MM.1S (cell line): ENCODE measurements at regions not wholly inside any gene's neighbourhood (a gene's known extent, or its start where the extent isn't known, plus 50 kb on each side); places are given as distances from the start of the nearest gene placed in this dataset.

Source experiments
- EZH2 ChIP-seq: fragments of 300-600 bp; sonication (generic); optimal IDR thresholded peaks from 2 replicates; pipeline ENCODE3; 2017; ENCODE audit warnings: low read depth, mild to moderate bottlenecking, antibody characterized with exemption, low read length, mixed read lengths
- TF ChIP-seq, protein P1 (sequence below): fragments of 300-600 bp; sonication (generic); IDR thresholded peaks from 2 replicates; pipeline ENCODE4 v1.5.1; 2016; ENCODE audit warnings: antibody characterized with exemption, low read length, mixed read lengths

DNA sequence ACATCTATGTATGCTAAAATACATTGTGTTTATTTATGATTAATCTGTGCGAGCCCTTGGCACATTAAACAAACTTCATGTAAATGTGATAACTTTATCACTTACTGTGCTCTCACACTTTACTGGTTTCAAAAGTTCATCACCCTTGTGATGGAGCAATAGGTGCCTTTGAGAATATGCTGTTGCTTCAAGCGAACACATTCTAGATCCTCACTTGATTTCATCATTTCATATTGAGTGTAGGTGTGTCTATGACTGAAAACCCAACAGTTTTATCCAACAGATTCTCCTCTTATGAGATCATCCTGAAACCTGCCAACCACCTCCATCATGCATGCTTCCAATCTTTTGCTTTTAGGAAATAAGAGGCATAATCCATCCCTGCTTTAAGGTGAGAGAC is 854.4 kb downstream of the TMEM121 start:
- TF ChIP-seq, protein P1, sequence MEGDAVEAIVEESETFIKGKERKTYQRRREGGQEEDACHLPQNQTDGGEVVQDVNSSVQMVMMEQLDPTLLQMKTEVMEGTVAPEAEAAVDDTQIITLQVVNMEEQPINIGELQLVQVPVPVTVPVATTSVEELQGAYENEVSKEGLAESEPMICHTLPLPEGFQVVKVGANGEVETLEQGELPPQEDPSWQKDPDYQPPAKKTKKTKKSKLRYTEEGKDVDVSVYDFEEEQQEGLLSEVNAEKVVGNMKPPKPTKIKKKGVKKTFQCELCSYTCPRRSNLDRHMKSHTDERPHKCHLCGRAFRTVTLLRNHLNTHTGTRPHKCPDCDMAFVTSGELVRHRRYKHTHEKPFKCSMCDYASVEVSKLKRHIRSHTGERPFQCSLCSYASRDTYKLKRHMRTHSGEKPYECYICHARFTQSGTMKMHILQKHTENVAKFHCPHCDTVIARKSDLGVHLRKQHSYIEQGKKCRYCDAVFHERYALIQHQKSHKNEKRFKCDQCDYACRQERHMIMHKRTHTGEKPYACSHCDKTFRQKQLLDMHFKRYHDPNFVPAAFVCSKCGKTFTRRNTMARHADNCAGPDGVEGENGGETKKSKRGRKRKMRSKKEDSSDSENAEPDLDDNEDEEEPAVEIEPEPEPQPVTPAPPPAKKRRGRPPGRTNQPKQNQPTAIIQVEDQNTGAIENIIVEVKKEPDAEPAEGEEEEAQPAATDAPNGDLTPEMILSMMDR: no peak
- TF ChIP-seq EZH2: no peak
